ENCODE measurements at regions not wholly inside any gene's neighbourhood (a gene's known extent, or its start where the extent isn't known, plus 50 kb on each side); places are given as distances from the start of the nearest gene placed in this dataset.
"Not testable (repeated sequence)": the region's sequence is repeated elsewhere in the genome, so short reads cannot be mapped to it uniquely, and the experiment has no call there.

DNA sequence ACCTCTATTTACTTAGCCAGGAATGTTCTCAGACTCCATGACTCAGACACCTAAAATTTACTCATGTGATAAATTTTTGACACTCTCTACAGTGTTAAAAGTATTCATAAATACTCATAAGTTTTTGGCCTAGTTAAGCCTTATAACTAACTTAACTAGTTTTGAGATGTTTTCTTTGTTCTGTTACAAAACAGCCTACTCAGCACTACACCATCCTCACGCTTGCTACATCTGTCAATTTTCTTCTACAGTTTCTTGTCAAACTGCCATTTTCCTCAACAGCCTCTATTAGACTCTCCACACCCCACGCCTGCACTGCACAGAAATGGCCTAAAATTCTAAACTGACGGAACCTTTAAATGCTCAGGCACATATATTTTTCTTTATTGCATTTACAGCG lies 195.5 kb downstream of the ANXA1 start:
- DNase-seq = no peak

DNA sequence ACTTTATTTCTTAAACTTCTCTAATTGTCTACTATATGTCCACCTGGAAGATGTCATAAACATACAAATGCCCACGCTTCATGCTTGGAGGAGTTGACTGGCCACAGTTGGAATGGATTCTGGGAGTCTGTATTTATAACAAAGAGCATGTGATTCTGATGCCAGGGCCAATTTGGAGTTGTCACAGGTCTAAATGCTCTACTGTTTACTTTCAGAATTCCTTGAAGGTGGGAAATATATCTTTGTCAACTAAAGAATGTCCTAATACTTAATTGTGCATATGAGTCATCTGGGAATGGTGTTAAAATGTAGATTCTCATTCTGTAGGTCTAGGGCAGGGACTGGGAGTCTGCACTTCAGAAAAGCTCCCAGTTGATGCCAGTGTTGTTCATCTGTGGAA lies 196.1 kb downstream of the ANXA1 start:
- no peak for DNase-seq

DNA sequence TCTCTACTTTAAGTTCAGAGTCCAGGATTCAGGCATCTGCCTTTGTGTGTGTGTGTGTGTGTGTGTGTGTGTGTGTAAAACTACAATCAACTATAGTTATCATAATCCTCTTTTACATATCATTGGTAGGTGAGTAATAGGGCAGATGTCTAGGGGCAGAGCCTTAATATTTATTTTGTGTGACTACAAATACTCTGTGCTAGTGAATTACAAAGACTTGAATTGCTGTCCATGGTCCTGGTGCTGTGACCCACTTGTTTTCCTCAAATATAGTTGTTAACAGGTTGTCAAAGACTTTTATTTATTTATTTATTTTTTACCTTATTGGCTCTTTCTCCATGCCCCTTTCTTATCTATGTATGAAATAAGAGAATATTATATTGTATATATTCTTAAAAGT lies 196.8 kb downstream of the ANXA1 start:
- DNase-seq = no peak

DNA sequence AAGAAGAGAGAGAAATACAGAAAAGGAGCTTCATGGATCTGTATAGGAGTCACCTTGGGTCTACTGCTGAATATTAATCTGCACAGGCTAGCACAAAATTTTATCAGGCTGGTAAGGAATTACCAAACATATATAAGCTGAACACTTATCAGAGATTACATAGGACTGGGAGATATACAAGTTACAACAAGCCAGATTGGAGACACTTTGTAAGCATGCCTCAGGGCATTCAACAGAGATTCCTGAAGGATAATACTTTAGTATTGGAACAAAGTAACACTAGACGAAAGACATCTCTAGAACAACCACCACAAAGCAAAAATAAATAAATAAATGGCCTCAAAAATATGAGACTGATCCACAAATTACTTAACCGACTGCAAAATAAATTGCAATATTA lies 197.8 kb downstream of the ANXA1 start:
- DNase-seq = no peak

GRCh38 chr9:73357607-73358006 lies 205.9 kb downstream of the ANXA1 start:
- no peak for DNase-seq

DNA sequence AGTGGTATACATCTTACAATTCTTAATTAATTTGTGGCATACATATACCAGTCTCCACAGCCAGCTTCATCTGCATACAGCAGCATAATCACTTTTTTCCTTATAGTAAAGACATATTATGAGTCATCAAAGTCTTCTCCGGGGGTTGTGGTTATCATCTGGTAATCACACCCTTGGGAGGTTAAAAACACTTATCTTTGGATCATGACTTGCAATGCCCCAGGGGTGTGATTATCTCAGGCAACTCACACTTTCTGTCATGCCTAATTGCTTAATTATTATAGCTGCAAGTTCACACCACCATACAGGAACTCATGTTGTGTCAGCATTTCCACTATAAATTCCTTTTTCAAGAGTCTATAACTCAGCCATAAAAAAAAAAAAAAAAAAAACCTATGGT lies 218.4 kb downstream of the ANXA1 start:
- peak; percentile 70 for DNase-seq

DNA sequence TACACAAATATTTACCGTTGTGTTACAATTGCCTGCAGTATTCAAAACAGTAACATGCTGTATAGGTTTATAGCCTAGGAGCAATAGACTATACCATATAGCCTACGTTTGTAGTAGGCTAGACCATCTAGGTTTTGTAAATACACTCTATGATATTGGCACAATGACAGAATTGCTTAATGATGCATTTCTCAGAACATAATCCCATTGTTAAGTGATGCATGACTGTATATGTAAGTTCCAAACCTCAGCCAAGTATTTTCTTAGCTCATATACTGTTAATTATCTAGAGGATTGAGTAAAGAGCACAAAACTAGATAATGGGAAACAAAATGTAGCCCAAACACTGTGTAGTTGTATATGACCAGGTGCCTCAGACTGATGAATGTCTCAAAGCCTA lies 220.1 kb downstream of the ANXA1 start:
- DNase-seq = peak; percentile 45

DNA sequence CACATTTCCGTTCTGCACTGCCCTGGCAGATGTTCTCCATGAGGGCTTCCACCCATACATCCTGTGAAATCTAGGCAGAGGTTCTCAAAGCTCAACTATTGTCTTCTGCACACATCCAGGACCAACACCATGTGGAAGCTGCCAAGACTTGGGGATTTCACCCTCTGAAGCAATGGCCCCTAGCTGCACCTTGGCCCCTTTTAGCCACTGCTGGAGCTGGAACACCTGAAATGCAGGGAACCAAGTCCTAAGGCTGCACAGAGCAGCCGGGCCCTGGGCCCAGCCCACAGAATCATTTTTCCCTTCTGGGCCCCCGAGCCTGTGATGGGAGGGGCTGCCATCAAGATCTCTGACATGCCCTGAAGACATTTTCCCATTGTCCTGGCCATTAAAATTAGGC lies 228.7 kb downstream of the ANXA1 start:
- no peak for DNase-seq

- no peak for DNase-seq
These were observed 250.7 kb downstream of the ANXA1 start for GRCh38 chr9:73402081-73403028.

- DNase-seq = no peak
These were observed 259.8 kb downstream of the ANXA1 start for GRCh38 chr9:73411494-73411893.

GRCh38 chr9:73412874-73413273 lies 261.2 kb downstream of the ANXA1 start:
- no peak for DNase-seq

GRCh38 chr9:73423891-73424290 lies 272.2 kb downstream of the ANXA1 start:
- DNase-seq = no peak

GRCh38 chr9:73426269-73426668 lies 274.6 kb downstream of the ANXA1 start:
- DNase-seq = no peak

- no peak for DNase-seq
These were observed 283.2 kb downstream of the ANXA1 start for GRCh38 chr9:73434826-73435225.

DNA sequence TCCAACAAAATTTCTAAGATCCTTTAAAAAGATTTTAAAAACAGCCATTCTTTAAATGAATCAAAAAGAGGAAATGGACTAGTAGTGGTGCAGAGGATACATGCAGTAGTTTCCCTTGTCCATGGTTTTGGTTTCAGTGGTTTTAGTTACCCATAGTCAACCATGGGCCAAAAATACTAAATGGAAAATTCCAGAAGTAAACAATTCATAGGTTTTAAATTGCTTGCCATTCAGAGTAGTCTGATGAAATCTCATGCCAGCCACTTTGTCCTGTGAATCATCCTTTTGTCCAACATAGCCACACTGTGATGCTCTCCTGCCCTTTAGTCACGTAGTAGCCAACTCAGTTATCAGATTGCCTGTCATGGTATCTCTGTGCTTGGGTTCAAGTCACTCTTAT lies 286.1 kb downstream of the ANXA1 start:
- no peak for DNase-seq

DNA sequence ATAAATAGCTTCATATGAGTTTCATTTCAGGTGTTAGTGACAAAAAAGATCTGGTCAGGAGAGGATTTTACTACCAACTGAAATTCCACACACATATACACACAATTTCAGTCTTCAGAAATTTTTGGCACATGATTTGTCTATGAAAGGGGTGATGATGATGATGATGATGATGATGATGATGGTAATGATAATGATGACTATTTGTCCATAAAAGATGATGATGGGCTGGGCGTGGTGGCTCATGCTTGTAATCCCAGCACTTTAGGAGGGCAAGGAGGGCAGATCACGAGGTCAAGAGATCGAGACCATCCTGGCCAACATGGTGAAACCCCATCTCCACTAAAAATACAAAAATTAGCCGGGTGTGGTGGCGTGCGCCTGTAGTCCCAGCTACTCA lies 288.2 kb downstream of the ANXA1 start:
- not testable (repeated sequence) for DNase-seq

- no peak for DNase-seq
These were observed 289.6 kb downstream of the ANXA1 start for GRCh38 chr9:73441223-73441622.

DNA sequence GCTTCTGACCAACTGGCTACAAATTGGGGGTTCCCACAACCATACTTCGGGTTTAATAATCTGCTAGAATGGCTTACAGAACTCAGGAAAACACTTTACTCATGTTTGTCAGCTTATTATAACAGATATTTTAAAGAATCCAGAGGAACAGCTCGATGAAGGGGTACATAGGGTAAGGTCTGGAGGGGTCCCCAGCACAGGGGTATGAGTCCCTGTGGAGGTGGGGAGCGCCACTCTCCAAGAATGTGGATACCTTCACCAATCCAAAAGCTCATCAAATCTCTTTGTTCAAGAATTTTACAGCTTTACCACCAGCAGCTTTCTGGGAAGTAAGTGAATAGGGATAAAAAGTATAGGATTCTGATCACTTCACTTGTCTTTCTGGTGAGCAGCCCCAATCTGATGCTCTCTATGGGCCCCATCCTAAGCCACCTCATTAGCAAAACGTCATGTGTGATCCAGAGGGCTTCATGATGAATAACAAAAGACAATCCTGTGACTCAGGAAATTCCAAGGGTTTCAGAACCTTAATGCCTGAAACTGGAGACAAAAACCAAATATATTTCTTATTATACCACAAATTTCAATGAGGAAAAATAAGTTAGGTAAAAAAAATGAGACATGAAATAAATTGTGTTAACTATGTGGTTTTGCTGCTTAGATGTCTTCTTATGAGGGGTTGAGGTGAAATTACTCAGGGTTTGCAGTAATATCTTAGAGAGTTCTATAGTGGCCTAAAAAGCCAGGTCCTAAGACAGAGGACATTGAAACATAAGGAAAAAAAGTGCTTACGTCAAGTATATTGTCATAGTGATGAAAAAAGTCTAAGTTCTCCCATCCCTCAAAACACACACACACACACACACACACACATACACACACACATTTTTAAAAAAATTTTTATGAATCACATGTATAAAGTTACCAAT lies 290.5 kb downstream of the ANXA1 start:
- DNase-seq = no peak

DNA sequence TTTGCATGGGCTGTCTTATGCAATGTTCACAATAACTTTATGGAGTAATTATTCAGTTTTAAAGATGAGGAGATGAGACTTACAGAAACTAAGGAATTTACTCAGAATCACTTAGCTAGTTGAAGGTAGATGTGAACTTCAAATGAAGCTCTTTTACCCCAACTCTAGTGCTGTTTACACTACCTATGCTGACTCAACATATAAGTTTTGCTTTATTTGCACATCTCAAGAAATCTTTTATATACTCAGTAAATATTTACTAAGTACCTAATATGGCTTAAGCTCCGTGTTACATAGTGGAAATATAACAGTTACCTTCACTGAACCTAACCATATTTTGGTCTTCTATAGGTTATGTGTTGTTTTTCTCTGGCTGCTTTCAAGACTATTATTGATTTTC lies 293.2 kb downstream of the ANXA1 start:
- no peak for DNase-seq

DNA sequence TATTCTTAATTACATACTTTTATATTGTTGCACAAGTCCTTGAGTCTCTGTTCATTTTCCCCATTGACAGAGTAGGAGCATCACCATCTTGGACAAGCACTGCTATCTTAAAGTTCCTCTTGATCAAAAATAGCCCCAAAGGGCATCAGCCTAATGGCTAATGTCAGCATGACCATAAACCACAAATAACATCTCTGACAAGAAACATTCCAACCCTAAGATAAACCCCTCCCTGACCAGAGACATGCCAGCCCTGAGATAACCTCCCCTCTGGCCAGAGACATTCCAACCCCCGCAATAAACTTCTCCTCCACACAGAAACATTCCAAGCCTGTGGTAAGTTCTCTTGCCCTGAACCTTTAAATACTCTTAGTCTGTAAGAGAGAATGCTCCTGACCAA lies 293.7 kb downstream of the ANXA1 start:
- not testable (repeated sequence) for DNase-seq

DNA sequence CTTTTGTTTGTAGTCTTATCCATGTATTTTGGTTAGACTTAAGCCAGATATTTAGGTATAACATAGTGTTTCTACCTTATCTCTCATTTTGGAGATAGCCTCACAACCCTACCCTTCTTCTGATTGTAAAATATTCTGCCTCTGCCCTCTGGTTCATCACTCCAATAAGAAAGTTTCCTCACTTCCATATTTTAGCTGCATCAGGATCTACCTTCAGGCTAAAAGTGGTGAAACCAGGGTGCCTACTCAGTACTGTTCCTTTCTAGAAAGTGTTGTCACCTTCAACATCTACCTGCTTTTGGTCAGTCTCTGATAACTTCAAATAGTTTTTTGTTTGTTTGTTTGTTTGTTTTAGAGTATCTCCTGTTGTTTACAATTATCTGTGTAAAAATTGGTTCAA lies 294.6 kb downstream of the ANXA1 start:
- DNase-seq = no peak

GRCh38 chr9:73451003-73451402 lies 299.3 kb downstream of the ANXA1 start:
- no peak for DNase-seq

- no peak for DNase-seq
These were observed 308.2 kb downstream of the ANXA1 start for GRCh38 chr9:73459817-73460216.

GRCh38 chr9:73468716-73469115 lies 317.1 kb downstream of the ANXA1 start:
- DNase-seq = no peak
